ENCODE measurements at regions not wholly inside any gene's neighbourhood (a gene's known extent, or its start where the extent isn't known, plus 50 kb on each side); places are given as distances from the start of the nearest gene placed in this dataset.
"Not testable (repeated sequence)": the region's sequence is repeated elsewhere in the genome, so short reads cannot be mapped to it uniquely, and the experiment has no call there.

DNA sequence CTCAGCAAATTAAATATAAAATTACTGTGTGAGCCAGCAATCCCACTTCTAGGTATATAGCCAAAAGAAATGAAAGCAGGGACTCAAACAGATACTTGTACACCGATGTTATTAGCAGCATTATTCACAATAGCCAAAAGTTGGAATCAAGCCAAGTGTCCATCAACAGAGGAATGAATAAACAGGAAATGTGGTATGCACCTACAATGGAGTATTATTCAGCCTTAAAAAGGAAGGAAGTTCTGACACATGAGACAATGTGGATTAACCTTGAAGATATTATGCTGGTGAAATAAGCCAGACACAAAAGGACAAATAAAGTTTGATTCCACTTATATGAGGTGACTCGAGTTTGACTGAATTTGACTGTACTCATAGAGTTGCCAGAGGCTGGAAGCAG is 108.3 kb upstream of the DUSP21 start:
- Mint-ChIP-seq H3K4me1 (ENCODE audit: low read depth) (no peaks in the 10 kb centered on the region), H3K9me3 (no peaks in the 10 kb centered on the region), H3K36me3 (ENCODE audit: insufficient read depth in 2 of 2) (no peaks in the 10 kb centered on the region), H3K27me3 (ENCODE audit: low read depth) (peaks cover 10% of the 10 kb centered on the region), H3K4me3 (no peak overlapping the region), H3K27ac (no peak overlapping the region)
- ATAC-seq (replicated peaks in 1 of 2) = no peak
- no peak for DNase-seq

DNA sequence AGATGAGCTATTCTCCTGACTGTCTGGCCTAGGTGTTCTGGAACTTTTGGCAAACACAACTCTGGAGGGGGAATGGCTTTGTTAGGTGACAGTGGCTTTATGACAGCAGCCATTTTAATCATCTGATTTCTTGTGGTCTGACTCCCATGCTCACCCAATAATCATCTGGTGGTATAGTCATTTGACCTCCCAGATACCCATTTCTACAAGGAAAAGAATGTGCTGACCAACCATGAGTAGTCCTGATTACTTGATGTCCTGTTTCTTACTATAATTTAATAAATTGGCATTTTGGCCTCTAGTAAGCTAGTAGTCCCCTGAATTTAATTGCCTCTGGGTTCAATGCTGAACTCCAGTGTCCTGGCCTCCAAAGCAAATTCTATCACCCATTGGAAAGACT is 109.9 kb upstream of the DUSP21 start:
- Mint-ChIP-seq H3K9me3 (no peaks in the 10 kb centered on the region), H3K4me1 (ENCODE audit: low read depth) (no peaks in the 10 kb centered on the region), H3K27ac (no peak overlapping the region), H3K36me3 (ENCODE audit: insufficient read depth in 2 of 2) (no peaks in the 10 kb centered on the region), H3K4me3 (no peak overlapping the region), H3K27me3 (ENCODE audit: low read depth) (peaks cover under 1% of the 10 kb centered on the region)
- DNase-seq = no peak
- ATAC-seq (replicated peaks in 1 of 2) = no peak

DNA sequence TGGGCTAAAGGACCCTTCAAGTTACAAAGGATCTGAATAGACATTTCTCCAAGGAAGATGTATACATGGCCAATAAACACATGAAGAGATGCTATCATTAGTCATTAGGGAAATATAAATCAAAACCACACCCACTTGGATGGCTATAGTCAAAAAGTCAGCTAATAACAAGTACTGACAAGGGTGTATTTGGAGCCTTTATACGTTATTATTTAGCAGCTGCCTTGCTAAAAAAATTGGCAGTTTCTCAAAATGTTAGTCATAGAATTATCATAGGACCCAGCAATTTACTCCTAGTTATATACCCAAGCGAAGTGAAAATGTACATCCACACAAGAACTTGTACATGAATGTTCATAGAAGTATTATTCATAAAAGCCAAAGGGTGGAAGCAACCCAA is 112.7 kb upstream of the DUSP21 start:
- no peaks in the 10 kb centered on the region for H3K36me3 Mint-ChIP-seq (ENCODE audit: insufficient read depth in 2 of 2)
- no peaks in the 10 kb centered on the region for H3K4me1 Mint-ChIP-seq (ENCODE audit: low read depth)
- no peaks in the 10 kb centered on the region for H3K27me3 Mint-ChIP-seq (ENCODE audit: low read depth)
- no peak overlapping the region for H3K4me3 Mint-ChIP-seq
- ATAC-seq (replicated peaks in 1 of 2) (no peak), DNase-seq (no peak)
- no peaks in the 10 kb centered on the region for H3K9me3 Mint-ChIP-seq
- H3K27ac Mint-ChIP-seq = no peak overlapping the region

DNA sequence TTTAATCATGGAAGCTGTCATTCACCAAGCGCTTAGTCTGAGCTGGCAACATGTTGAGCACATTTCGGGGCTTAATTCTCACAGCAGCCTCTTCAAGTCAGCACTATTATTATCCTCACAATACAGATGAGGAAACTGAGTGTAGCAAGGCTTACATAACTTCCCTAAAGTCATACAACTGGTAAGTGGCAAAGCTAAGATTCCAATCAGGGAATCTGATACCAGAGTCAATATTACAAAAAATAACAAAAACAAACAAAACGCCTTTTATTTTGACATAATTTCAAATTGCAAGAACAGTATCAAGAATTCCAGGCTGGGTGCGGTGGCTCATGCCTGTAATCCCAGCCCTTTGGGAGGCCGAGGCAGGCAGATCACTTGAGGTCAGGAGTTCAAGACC is 120.4 kb upstream of the DUSP21 start:
- Mint-ChIP-seq H3K9me3 (no peaks in the 10 kb centered on the region), H3K4me1 (ENCODE audit: low read depth) (no peaks in the 10 kb centered on the region), H3K27ac (no peak overlapping the region), H3K27me3 (ENCODE audit: low read depth) (peaks cover 18% of the 10 kb centered on the region), H3K36me3 (ENCODE audit: insufficient read depth in 2 of 2) (no peaks in the 10 kb centered on the region), H3K4me3 (no peak overlapping the region)
- no peak for ATAC-seq (replicated peaks in 1 of 2)
- no peak for DNase-seq

DNA sequence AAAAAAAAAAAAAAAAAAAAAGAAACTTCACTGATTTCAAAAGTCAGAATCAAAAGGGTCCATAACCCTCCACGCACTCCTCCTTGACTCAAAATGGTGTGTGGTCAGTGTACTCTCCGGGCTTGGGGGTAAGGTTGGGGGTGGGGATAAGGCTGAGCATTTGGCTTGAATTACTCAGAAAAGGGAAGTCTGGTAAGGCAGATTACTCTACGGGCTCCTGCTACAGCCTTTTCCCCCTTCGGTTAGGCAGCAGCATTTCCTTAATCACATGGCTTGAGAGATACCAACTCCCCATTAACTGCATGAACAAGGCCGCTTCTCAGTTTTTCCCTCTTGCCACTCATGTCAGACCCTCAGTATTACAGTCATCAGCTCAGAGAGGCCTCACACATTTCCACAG is 135.4 kb upstream of the DUSP21 start:
- H3K27me3 Mint-ChIP-seq (ENCODE audit: low read depth) = no peaks in the 10 kb centered on the region
- no peak overlapping the region for H3K4me3 Mint-ChIP-seq
- DNase-seq = no peak
- no peaks in the 10 kb centered on the region for H3K9me3 Mint-ChIP-seq
- H3K4me1 Mint-ChIP-seq (ENCODE audit: low read depth) = no peaks in the 10 kb centered on the region
- no peak overlapping the region for H3K27ac Mint-ChIP-seq
- ATAC-seq (replicated peaks in 1 of 2) = no peak
- H3K36me3 Mint-ChIP-seq (ENCODE audit: insufficient read depth in 2 of 2) = no peaks in the 10 kb centered on the region

DNA sequence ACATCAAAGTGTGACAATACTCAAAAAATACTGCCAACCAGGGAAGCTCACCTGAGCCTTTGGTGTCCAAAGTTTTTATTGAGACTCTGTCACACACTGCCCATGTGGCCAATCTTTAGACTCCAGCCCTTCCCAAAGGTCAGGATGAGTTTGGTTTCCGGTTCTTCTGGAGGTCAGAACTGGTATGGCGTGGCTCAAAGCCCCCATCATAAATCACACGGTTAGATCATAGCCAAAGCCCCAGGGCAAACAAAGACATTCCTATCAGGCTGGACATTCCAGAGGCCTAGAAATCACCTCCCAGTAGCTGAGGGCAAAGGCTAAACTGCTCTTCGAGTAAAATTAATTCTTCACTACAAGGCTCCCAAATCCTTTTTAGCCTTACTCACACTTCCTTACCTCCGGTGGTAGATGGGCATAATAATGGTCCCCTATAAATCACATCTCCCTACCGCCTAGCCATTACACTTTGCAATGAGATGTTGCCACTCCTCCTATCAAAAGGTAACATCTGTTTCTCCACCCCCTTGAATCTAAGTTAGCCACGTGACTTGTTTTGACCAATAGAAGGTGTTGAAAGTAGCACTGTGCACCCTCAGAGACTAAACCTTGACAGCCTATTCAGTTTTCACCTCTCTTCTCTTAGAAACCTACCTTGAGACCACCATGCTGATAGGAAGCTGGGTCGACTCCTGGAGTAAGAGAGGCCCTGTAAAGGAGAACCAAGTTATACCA is 137.8 kb upstream of the DUSP21 start:
- Mint-ChIP-seq H3K36me3 (ENCODE audit: insufficient read depth in 2 of 2) (no peaks in the 10 kb centered on the region), H3K4me3 (no peak overlapping the region), H3K27me3 (ENCODE audit: low read depth) (no peaks in the 10 kb centered on the region), H3K4me1 (ENCODE audit: low read depth) (no peaks in the 10 kb centered on the region), H3K9me3 (no peaks in the 10 kb centered on the region), H3K27ac (no peak overlapping the region)
- DNase-seq (no peak), ATAC-seq (replicated peaks in 1 of 2) (no peak)

DNA sequence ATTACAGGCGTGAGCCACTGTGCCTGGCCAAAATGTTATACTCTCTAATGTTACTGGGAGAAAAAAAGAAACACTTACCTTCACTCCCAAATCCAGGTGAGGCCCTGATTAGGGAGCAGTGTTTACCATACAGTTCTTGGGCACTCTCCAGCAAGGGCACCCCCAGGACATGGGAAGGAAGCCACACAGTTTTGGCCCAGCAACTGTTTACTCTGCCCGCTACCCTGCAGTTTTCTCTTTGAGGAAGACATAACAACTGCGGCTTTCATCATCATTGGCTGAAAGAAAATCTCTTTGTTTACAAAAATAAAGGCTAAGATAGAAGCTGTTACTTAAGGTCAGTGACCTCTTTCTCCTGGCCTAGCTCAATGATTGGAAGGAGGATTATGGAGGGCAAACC is 145.5 kb upstream of the DUSP21 start:
- Mint-ChIP-seq H3K9me3 (no peaks in the 10 kb centered on the region), H3K36me3 (ENCODE audit: insufficient read depth in 2 of 2) (no peaks in the 10 kb centered on the region), H3K27me3 (ENCODE audit: low read depth) (no peaks in the 10 kb centered on the region), H3K27ac (no peak overlapping the region), H3K4me1 (ENCODE audit: low read depth) (no peaks in the 10 kb centered on the region), H3K4me3 (no peak overlapping the region)
- ATAC-seq (replicated peaks in 1 of 2) (no peak), DNase-seq (no peak)

DNA sequence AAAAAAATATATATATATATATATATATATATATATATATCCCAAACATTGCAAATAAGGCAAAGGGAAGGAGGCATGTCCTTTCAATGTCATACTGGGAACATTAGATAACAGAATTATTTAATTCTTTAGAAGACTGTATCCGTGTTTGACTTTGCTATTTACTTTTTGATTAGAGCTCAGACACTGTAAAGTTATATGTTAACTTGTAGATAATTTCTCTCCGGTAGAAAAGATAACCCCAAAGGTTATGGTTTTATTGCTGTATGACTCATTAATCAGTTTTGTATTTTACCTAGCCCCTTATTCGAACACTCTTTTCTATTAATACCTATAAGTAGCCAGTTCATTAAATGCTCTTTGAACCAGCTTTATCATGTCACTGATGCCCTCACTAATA is 150.6 kb upstream of the DUSP21 start:
- DNase-seq = no peak
- H3K9me3 Mint-ChIP-seq = no peaks in the 10 kb centered on the region
- H3K27me3 Mint-ChIP-seq (ENCODE audit: low read depth) = no peaks in the 10 kb centered on the region
- H3K4me1 Mint-ChIP-seq (ENCODE audit: low read depth) = no peaks in the 10 kb centered on the region
- H3K27ac Mint-ChIP-seq = no peak overlapping the region
- ATAC-seq (replicated peaks in 1 of 2) = no peak
- H3K4me3 Mint-ChIP-seq = no peak overlapping the region
- no peaks in the 10 kb centered on the region for H3K36me3 Mint-ChIP-seq (ENCODE audit: insufficient read depth in 2 of 2)

DNA sequence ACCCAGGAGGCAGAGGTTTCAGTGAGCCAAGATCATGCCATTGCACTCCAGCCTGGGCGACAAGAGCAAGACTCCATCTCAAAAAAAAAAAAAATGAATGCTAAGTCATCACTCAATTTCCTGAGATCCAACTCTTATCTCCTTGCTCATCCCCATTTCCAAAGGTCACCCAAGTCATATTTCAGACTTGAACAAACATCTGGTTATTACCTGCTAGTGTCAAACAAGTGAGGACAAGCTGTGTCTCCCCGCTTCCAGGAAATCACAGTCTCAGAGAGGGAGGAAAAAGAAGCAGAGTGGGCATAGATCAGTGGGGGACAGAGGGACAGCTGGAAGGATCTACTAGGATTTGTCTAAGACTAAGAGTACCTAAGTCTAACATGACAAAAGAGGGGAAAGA is 147.5 kb upstream of the FUNDC1 start:
- H3K9me3 Mint-ChIP-seq = no peaks in the 10 kb centered on the region
- no peak overlapping the region for H3K4me3 Mint-ChIP-seq
- H3K36me3 Mint-ChIP-seq (ENCODE audit: insufficient read depth in 2 of 2) = no peaks in the 10 kb centered on the region
- DNase-seq (no peak), ATAC-seq (replicated peaks in 1 of 2) (no peak)
- H3K4me1 Mint-ChIP-seq (ENCODE audit: low read depth) = no peaks in the 10 kb centered on the region
- H3K27ac Mint-ChIP-seq = no peak overlapping the region
- peaks cover 5% of the 10 kb centered on the region for H3K27me3 Mint-ChIP-seq (ENCODE audit: low read depth)

DNA sequence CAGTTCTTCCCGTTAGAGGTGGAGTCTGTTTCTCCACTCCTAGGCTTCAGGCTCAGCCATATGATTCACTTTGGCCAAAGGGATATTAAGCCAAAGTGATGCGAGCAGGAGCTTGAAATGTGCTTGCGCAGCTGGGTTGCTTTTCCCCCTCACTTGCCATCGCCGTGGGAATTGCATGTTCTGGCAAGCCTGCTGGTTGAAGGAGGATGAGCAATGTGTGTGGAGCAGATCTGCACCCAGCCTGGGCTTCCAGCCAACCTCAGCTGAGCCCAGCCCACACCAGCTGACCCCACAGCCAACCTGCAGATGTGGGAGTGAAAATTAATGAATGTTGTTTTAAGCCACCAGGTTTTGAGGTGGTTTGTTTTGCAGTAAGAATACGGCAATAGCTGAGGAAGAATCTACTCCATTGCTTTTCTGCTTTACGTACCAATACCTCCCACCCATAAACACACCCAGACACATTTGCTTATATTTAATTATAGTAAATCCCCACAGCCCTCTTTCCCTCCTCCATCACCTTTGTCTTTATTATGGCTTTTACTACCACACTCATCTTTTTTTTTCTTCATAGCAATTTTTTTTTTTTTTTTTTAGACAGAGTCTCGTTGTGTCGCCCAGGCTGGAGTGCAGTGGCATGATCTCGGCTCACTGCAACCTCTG is 132.8 kb upstream of the FUNDC1 start:
- H3K27ac Mint-ChIP-seq = no peak overlapping the region

DNA sequence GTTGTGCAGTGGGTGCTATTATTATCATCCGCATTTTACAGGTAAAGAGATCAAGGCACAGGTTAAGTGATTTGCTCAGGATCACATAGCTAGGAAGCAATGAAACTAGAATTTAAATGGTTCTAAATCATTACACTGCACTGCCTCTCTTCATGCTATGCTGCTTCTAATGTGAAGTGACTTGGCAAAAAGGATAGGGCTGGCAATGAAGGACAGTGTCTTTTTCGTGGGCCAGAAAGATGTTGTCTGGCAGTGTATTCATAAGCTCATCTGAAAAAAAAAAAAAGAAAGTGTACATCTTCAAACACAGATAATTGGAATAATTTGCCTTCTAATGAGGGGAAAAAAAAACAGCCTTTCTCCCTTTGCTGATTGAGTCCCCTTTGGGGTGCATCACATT is 132.2 kb upstream of the FUNDC1 start:
- ATAC-seq (replicated peaks in 1 of 2) = no peak
- no peak overlapping the region for H3K4me3 Mint-ChIP-seq
- H3K4me1 Mint-ChIP-seq (ENCODE audit: low read depth) = no peaks in the 10 kb centered on the region
- H3K9me3 Mint-ChIP-seq = no peaks in the 10 kb centered on the region
- DNase-seq = no peak
- no peaks in the 10 kb centered on the region for H3K36me3 Mint-ChIP-seq (ENCODE audit: insufficient read depth in 2 of 2)
- no peak overlapping the region for H3K27ac Mint-ChIP-seq
- H3K27me3 Mint-ChIP-seq (ENCODE audit: low read depth) = peaks cover 7% of the 10 kb centered on the region

More for the DNA sequence above, 132.8 kb upstream of the FUNDC1 start:
- no peaks in the 10 kb centered on the region for H3K9me3 Mint-ChIP-seq
- peaks cover 7% of the 10 kb centered on the region for H3K27me3 Mint-ChIP-seq (ENCODE audit: low read depth)
- no peak overlapping the region for H3K4me3 Mint-ChIP-seq
- no peaks in the 10 kb centered on the region for H3K4me1 Mint-ChIP-seq (ENCODE audit: low read depth)
- no peak for DNase-seq
- no peak for ATAC-seq (replicated peaks in 1 of 2)
- no peaks in the 10 kb centered on the region for H3K36me3 Mint-ChIP-seq (ENCODE audit: insufficient read depth in 2 of 2)

DNA sequence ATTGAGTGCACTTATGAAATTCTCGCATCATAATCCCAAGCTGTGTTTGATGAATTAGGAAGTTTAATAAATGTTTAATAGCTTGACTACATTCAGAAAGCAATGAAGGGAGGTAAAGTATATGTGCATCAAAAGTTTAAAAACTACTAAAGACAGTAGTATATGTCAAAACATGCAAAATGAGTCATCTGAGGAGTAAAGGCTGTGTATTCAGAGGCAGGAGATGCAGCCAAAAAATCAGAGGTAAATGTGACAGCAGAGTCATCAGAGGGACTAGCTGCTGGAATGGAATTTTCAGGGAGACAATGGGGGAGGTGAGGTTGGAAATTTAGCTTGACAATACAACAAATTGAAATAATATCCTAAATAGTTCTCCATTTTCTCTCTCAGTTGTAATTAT is 127.0 kb upstream of the FUNDC1 start:
- H3K4me1 Mint-ChIP-seq (ENCODE audit: low read depth) = no peaks in the 10 kb centered on the region
- H3K9me3 Mint-ChIP-seq = no peaks in the 10 kb centered on the region
- no peak overlapping the region for H3K27ac Mint-ChIP-seq
- no peaks in the 10 kb centered on the region for H3K36me3 Mint-ChIP-seq (ENCODE audit: insufficient read depth in 2 of 2)
- DNase-seq (no peak), ATAC-seq (replicated peaks in 1 of 2) (no peak)
- H3K27me3 Mint-ChIP-seq (ENCODE audit: low read depth) = no peaks in the 10 kb centered on the region
- H3K4me3 Mint-ChIP-seq = no peak overlapping the region

DNA sequence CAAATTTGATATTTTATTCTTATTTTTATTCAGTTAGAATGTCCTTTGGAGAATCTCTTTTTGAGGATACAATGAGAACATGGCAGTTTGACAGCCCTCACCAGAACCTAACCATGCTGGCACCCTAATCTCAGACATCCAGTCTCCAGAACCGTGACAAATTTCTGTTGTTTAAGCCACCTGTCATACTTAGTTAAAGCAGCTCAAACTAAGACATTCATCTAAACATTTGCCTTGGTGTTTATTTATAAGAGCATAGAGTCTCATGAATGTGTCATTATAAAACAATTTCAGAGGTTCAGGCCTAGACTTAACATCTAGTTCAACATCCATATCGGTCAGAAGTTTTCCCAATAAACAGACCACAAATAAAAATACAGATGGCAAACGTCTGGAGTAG is 125.1 kb upstream of the FUNDC1 start:
- Mint-ChIP-seq H3K27me3 (ENCODE audit: low read depth) (no peaks in the 10 kb centered on the region), H3K9me3 (peaks cover 2 to 4% of the 10 kb centered on the region in 2 donors), H3K27ac (no peak overlapping the region), H3K36me3 (ENCODE audit: insufficient read depth in 2 of 2) (peaks cover 2 to 4% of the 10 kb centered on the region in 2 donors), H3K4me3 (no peak overlapping the region), H3K4me1 (ENCODE audit: low read depth) (no peaks in the 10 kb centered on the region)
- no peak for DNase-seq
- ATAC-seq (replicated peaks in 1 of 2) = no peak

DNA sequence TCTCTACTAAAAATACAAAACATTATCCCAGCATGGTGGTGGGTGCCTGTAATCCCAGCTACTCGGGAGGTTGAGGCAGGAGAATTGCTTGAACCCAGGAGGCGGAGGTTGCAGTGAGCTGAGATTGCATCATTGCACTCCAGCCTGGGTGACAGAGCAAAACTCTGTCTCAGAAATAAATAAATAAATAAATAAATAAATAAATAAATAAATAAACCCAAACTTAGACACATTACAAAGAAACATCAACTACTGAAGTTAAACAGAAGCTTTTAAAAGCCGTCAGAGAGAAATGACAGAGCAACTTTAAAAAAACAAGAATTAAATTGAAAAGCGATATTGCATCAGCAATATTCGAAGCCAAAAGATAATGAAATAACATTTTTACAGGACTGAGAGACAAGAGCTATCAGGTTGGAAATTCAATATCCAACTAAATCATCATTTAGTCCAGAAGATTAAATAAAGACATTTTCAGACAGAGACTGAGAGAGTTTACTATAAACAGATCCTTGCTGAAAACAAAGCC is 115.1 kb upstream of the FUNDC1 start:
- not testable (repeated sequence) for ATAC-seq (replicated peaks in 1 of 2); H3K9me3 Mint-ChIP-seq; H3K4me1 Mint-ChIP-seq (ENCODE audit: low read depth)

More for the DNA sequence above, 115.1 kb upstream of the FUNDC1 start:
- not testable (repeated sequence) for H3K36me3 Mint-ChIP-seq (ENCODE audit: insufficient read depth in 2 of 2); DNase-seq; H3K4me3 Mint-ChIP-seq; H3K27ac Mint-ChIP-seq; H3K27me3 Mint-ChIP-seq (ENCODE audit: low read depth)
